ENCODE measurements at regions not wholly inside any gene's neighbourhood (a gene's known extent, or its start where the extent isn't known, plus 50 kb on each side); places are given as distances from the start of the nearest gene placed in this dataset.

- no peak for DNase-seq (ENCODE audit: low read depth, low spot score)
Observed at GRCh38 chr15:38857814-38858213, 293.2 kb upstream of the RASGRP1 start.

- no peak for DNase-seq (ENCODE audit: low read depth, low spot score)
Observed at GRCh38 chr15:38859574-38859973, 295.0 kb upstream of the RASGRP1 start.

- DNase-seq (ENCODE audit: low read depth, low spot score), result no peak
Observed at GRCh38 chr15:38860253-38860652, 295.6 kb upstream of the RASGRP1 start.

GRCh38 chr15:38860674-38861073 is 296.1 kb upstream of the RASGRP1 start:
- DNase-seq (ENCODE audit: low read depth, low spot score), result no peak

- DNase-seq (ENCODE audit: low read depth, low spot score), result no peak
Observed at GRCh38 chr15:38861108-38861507, 296.5 kb upstream of the RASGRP1 start.

GRCh38 chr15:38862099-38862498 is 297.5 kb upstream of the RASGRP1 start:
- DNase-seq (ENCODE audit: low read depth, low spot score), result no peak

- no peak for DNase-seq (ENCODE audit: low read depth, low spot score)
Observed at GRCh38 chr15:38863381-38863780, 298.8 kb upstream of the RASGRP1 start.

GRCh38 chr15:38864122-38864521 is 299.5 kb upstream of the RASGRP1 start:
- DNase-seq (ENCODE audit: low read depth, low spot score), result no peak

- DNase-seq (ENCODE audit: low read depth, low spot score), result no peak
Observed at GRCh38 chr15:38864827-38865581, 300.4 kb upstream of the RASGRP1 start.

- no peak for DNase-seq (ENCODE audit: low read depth, low spot score)
Observed at GRCh38 chr15:38867556-38867955, 302.9 kb upstream of the RASGRP1 start.

GRCh38 chr15:38868326-38869114 is 303.9 kb upstream of the RASGRP1 start:
- DNase-seq (ENCODE audit: low read depth, low spot score), result no peak

- DNase-seq (ENCODE audit: low read depth, low spot score), result no peak
Observed at GRCh38 chr15:38871638-38872037, 307.0 kb upstream of the RASGRP1 start.

GRCh38 chr15:38872732-38873131 is 308.1 kb upstream of the RASGRP1 start:
- DNase-seq (ENCODE audit: low read depth, low spot score), result no peak

GRCh38 chr15:38873158-38873557 is 308.5 kb upstream of the RASGRP1 start:
- no peak for DNase-seq (ENCODE audit: low read depth, low spot score)

GRCh38 chr15:38874464-38874863 is 309.9 kb upstream of the RASGRP1 start:
- no peak for DNase-seq (ENCODE audit: low read depth, low spot score)

GRCh38 chr15:38876211-38876610 is 311.6 kb upstream of the RASGRP1 start:
- no peak for DNase-seq (ENCODE audit: low read depth, low spot score)

GRCh38 chr15:38876621-38877020 is 312.0 kb upstream of the RASGRP1 start:
- no peak for DNase-seq (ENCODE audit: low read depth, low spot score)

- DNase-seq (ENCODE audit: low read depth, low spot score), result no peak
Observed at GRCh38 chr15:38877471-38877870, 312.9 kb upstream of the RASGRP1 start.

GRCh38 chr15:38878026-38878425 is 313.4 kb upstream of the RASGRP1 start:
- no peak for DNase-seq (ENCODE audit: low read depth, low spot score)

- no peak for DNase-seq (ENCODE audit: low read depth, low spot score)
Observed at GRCh38 chr15:38878926-38879325, 314.3 kb upstream of the RASGRP1 start.

GRCh38 chr15:38879909-38880471 is 315.4 kb upstream of the RASGRP1 start:
- DNase-seq (ENCODE audit: low read depth, low spot score), result no peak

GRCh38 chr15:38882221-38882620 is 317.6 kb upstream of the RASGRP1 start:
- DNase-seq (ENCODE audit: low read depth, low spot score), result no peak

GRCh38 chr15:38883987-38884386 is 319.4 kb upstream of the RASGRP1 start:
- no peak for DNase-seq (ENCODE audit: low read depth, low spot score)

Data from activated naive CD8-positive, alpha-beta T cell treated with anti-CD3 and anti-CD28 coated beads, Interleukin-2, amount 50 U/mL, for 16 hours (primary cell).